ENCODE measurements at regions not wholly inside any gene's neighbourhood (a gene's known extent, or its start where the extent isn't known, plus 50 kb on each side); places are given as distances from the start of the nearest gene placed in this dataset.
"Not testable (repeated sequence)": the region's sequence is repeated elsewhere in the genome, so short reads cannot be mapped to it uniquely, and the experiment has no call there.

DNA sequence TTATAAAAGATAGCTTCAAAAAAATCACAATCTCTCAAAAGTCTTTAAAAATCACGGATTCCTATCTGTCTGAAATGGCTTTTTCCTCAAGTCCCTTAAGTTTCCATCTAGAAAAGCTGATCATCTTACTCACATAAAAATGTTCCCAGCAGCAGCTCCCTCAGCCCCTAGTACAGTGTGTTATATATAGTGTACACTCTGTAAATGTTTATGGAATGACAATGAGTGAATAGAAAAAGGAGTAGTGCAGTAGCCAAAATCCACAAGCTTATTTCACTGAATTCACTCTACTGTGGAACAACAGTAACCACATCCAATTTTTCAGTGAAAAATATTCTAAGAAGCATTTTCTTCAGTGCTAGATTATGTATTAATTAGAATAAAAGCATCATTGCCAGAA lies 609.4 kb downstream of the DTWD2 start:
- ATAC-seq, result no peak
- Mint-ChIP-seq H3K27ac (no peak overlapping the region), H3K4me3 (no peak overlapping the region)

DNA sequence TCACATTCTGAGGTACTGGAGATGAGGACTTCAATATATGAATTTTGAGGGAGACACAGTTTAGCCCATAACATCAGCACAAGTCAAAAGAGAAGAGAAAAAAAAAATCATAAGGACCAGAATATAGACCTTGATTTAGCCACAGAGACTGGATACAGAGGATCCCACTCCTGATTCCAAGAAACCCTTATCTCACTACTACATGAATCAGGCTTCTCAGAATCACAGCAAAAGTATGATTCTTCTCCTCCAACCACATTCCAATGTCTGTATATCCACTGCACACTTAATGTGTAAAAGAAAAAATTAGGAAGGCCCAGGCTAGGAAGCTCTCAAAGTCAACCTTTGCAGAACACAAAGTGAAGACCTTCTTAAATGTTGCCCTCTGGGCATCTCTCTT lies 610.9 kb downstream of the DTWD2 start:
- H3K4me1 Mint-ChIP-seq, result no peaks in the 10 kb centered on the region
- no peak overlapping the region for H3K4me3 Mint-ChIP-seq
- peaks cover 0 to 5% of the 10 kb centered on the region in 2 donors for H3K9me3 Mint-ChIP-seq
- no peaks in the 10 kb centered on the region for H3K27me3 Mint-ChIP-seq
- ATAC-seq (no peak), DNase-seq (no peak)
- no peak overlapping the region for H3K27ac Mint-ChIP-seq

More for the DNA sequence above, 609.4 kb downstream of the DTWD2 start:
- Mint-ChIP-seq H3K4me1 (no peaks in the 10 kb centered on the region), H3K9me3 (peaks cover 0 to 6% of the 10 kb centered on the region in 2 donors), H3K27me3 (no peaks in the 10 kb centered on the region)
- DNase-seq, result no peak

DNA sequence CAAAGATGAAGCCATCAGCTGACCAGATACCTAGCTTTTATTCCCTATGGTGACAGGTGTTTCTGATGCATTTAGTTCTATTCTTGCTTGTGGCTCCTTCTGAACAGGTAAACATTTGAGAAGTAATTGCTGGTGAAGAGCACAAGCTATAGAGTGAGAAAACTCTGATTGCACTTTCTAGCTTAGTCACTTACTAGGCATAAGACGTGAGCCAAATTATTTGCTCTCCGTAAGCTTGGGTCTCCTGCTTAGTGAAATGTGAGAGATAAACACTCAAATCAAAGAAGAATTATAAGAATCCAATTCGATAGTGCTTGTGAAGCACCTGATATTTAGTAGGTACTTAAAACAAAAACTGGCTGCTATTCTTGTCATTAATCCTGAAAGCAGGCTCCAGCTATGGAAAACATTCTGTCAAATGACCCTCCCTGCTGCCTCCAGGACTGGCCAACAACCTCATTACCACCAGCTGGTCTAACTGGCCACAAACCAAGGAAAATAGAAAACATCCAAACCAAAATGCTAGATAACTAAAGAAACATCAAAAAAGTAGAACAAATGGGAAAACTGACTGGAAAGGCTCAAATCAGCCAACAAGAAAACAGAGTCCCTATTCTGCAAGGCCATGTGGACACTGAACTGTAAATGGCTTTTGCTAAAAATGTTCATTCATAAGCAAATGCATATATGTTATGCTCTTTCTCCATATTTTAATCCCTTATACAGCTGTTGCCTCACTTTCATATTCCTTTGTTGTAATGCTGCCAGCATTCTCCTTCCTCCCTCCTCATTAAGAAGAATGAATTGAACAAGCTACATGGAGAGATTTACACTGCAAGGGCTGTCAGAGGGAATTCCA lies 616.1 kb downstream of the DTWD2 start:
- Mint-ChIP-seq H3K27me3 (no peaks in the 10 kb centered on the region), H3K9me3 (no peaks in the 10 kb centered on the region), H3K4me3 (no peak overlapping the region), H3K27ac (no peak overlapping the region), H3K4me1 (no peaks in the 10 kb centered on the region)
- ATAC-seq (no peak), DNase-seq (no peak)

DNA sequence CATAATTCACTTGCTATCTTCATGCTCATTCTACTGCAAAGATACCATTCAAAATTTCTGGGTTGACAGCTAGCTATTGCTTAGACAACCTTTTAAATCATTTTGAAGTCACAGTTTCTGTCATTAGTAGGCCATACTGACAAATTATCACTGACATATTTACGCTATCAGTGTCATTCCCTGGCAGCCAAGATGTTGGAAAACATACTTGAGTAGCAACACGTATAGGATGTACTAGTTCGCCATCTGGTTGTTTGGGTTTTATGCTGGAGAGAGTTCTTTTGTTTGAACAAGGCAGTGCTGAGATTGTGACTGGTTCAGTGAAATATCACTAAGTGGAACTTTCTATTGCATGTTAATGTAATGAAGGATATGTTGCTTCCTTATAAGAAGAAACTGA lies 621.9 kb downstream of the DTWD2 start:
- H3K27ac Mint-ChIP-seq, result no peak overlapping the region
- no peak for ATAC-seq

DNA sequence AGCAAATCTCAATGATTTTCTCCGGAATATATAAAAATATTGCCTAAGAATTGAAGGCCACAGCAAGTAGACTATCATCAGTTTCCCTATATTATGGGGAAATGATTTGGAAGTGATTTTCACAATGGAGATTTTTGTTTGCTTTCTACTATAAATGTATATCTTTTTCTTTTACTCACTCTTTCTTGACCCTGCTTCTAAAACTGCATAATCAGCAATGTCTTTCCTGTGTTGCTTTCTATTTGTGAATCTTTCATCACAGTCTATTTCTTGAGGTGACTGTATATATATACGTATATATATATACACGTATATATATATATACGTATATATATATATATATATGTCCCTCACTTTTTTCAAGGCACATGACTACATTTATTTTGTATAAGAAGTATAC lies 622.6 kb downstream of the DTWD2 start:
- H3K9me3 Mint-ChIP-seq, result peaks cover 4 to 7% of the 10 kb centered on the region in 2 donors
- no peak overlapping the region for H3K4me3 Mint-ChIP-seq
- H3K27me3 Mint-ChIP-seq, result no peaks in the 10 kb centered on the region
- H3K27ac Mint-ChIP-seq, result no peak overlapping the region
- DNase-seq (no peak), ATAC-seq (no peak)
- H3K4me1 Mint-ChIP-seq, result no peaks in the 10 kb centered on the region

More for the DNA sequence above, 621.9 kb downstream of the DTWD2 start:
- Mint-ChIP-seq H3K27me3 (no peaks in the 10 kb centered on the region), H3K4me1 (no peaks in the 10 kb centered on the region), H3K4me3 (no peak overlapping the region), H3K9me3 (peaks cover 4 to 7% of the 10 kb centered on the region in 2 donors)
- no peak for DNase-seq

DNA sequence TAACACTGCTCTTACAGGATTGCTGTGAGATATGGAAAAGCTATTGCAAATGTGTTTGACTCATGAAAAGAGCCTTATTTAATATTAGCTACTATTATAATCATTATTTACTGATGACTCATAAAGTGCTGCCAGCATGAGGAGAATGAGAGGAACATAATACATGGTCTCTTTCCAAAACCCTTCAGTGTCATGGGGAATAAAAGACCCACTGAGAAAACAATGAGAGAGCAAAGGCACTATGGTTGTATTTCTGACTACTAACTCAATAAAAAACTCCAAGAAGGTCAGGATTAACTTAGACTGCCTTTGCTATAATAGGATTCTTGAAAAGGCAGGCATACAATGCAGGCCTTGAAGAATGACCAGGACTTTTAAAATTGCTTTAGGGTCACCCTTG lies 633.5 kb downstream of the DTWD2 start:
- no peak for ATAC-seq
- no peak for DNase-seq
- H3K4me1 Mint-ChIP-seq, result no peaks in the 10 kb centered on the region
- H3K27ac Mint-ChIP-seq, result no peak overlapping the region
- peaks cover 3 to 15% of the 10 kb centered on the region in 2 donors for H3K9me3 Mint-ChIP-seq
- no peaks in the 10 kb centered on the region for H3K27me3 Mint-ChIP-seq
- no peak overlapping the region for H3K4me3 Mint-ChIP-seq

DNA sequence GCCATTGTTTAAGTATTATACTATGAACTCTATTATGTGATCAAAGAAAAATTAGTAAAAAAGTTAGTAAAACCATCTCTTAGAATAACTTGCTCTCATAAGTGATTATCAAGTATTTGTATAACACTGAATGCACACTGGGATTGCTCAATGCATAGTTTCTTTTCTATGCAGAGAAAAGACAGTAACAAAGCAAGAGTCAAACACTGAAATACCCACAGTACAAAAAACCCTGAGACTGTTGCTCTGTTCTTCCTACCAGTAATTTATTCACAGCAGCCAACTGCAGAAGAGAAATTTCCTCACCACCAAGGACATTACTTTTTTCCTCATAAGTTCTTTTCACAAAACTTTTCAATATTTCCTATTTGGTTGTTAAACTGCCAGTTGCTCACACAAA lies 634.4 kb downstream of the DTWD2 start:
- ATAC-seq, result no peak
- Mint-ChIP-seq H3K4me3 (no peak overlapping the region), H3K4me1 (no peaks in the 10 kb centered on the region), H3K27me3 (no peaks in the 10 kb centered on the region), H3K9me3 (peaks cover 3 to 15% of the 10 kb centered on the region in 2 donors), H3K27ac (no peak overlapping the region)
- no peak for DNase-seq

DNA sequence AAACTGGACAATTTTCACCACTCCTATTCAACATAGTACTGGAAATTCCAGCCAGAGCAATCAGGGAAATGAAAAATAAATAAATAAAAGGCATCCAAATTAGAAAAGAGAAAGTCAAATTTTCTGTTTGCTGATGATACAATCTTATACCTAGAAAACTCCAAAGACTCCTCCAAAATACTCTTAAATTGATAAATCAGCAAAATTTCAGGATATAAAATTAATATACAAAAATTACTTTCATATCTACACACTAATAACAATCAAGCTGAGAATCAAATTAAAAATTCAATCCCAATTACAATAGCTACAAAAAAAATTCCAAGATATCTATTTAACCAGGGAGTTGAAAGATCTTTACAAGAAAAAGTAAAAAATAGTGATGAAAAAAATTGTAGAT lies 651.9 kb downstream of the DTWD2 start:
- Mint-ChIP-seq H3K4me1 (no peaks in the 10 kb centered on the region), H3K4me3 (no peak overlapping the region), H3K9me3 (peaks cover 0 to 9% of the 10 kb centered on the region in 2 donors), H3K27ac (no peak overlapping the region), H3K27me3 (no peaks in the 10 kb centered on the region)
- no peak for ATAC-seq
- DNase-seq, result no peak

DNA sequence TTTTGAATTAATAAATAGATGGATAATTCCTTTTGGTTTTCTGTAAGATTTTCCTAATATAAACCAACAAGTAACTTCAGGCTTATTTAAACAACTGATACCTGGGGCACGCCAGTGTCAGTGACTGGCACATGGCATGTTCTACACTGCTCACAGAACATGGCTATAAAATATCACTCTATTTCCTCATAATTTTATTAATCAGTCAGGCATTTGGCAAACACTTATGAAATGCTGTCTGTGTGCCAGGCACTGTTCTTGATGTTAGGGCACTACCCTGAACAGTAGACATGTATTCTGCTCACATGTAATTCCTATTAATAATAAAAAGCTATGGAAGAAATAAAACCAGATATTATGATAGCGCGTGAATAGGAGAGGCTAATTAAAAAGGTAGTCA lies 661.0 kb downstream of the DTWD2 start:
- ATAC-seq, result no peak

DNA sequence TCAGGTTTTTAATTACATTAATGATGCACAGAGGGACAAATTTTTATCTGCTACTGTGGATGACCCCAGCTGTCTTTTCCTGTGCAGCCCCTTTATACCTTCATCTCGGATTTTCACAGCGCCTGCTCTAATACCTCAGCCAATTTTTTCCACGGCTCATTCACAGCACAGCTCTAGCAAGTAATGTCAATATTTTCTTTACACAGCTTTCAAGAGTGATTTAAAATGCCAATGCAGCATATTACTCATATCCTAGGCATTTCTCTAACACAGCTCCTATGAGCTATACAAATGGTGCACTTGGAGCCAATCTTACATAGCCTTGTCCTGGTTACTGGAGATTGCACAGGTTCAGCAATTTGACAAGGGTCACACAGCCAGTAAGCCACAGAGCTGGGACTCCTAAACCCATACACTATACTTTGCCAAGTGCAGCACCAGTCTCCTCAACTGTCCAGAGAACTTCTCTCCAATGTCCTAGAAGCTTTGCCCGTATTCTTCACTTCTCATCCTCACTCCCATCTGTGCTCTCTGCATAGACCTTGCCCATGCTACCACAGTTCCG lies 661.8 kb downstream of the DTWD2 start:
- ATAC-seq (no peak), DNase-seq (no peak)
- Mint-ChIP-seq H3K27me3 (no peaks in the 10 kb centered on the region), H3K27ac (no peak overlapping the region), H3K9me3 (peaks cover 10% of the 10 kb centered on the region in 2 donors), H3K4me3 (no peak overlapping the region), H3K4me1 (no peaks in the 10 kb centered on the region)

More for the DNA sequence above, 661.0 kb downstream of the DTWD2 start:
- H3K4me1 Mint-ChIP-seq, result no peaks in the 10 kb centered on the region
- DNase-seq, result no peak
- peaks cover 10% of the 10 kb centered on the region in 2 donors for H3K9me3 Mint-ChIP-seq
- no peak overlapping the region for H3K4me3 Mint-ChIP-seq
- no peak overlapping the region for H3K27ac Mint-ChIP-seq
- H3K27me3 Mint-ChIP-seq, result no peaks in the 10 kb centered on the region

DNA sequence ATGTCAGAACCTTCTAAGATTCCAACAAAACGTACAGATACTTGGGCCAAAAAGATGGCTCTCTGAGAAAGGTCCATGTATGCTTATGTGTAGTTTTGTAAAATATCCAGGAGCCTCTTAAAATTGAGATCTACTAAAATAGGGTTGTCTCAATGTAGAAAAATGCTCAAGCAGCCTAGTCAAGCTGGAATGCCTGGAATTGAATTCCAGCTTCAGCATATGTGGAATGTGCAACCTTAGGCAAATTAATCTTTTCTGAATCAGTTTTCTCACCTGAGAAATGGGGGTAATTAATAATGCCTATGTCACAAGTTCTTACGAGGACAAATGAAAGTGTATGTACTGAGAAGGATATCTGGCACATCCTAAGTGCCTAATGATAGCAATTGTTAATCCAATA lies 662.4 kb downstream of the DTWD2 start:
- Mint-ChIP-seq H3K4me3 (no peak overlapping the region), H3K9me3 (peaks cover 10% of the 10 kb centered on the region in 2 donors), H3K4me1 (no peaks in the 10 kb centered on the region), H3K27ac (no peak overlapping the region), H3K27me3 (no peaks in the 10 kb centered on the region)
- ATAC-seq, result no peak
- DNase-seq, result no peak

DNA sequence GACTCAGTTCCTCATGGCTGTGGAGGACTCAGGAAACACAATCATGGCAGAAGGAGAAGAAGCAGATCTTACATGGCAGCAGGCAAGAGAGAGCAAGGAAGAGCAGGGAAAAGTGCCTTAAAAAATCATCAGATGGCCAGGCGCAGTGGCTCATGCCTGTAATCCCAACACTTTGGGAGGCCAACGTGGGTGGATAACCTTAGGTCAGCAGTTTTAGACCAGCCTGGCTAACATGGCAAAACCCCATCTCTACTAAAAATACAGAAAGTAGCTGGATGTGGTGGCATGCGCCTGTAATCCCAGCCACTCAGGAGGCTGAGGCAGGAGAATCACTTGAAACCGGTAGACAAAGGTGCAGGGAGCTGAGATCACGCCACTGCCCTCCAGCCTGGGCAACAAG lies 664.6 kb downstream of the DTWD2 start:
- not testable (repeated sequence) for H3K4me1 Mint-ChIP-seq, DNase-seq, H3K27me3 Mint-ChIP-seq, ATAC-seq, H3K27ac Mint-ChIP-seq, H3K4me3 Mint-ChIP-seq
- peaks cover 10% of the 10 kb centered on the region in 2 donors for H3K9me3 Mint-ChIP-seq

DNA sequence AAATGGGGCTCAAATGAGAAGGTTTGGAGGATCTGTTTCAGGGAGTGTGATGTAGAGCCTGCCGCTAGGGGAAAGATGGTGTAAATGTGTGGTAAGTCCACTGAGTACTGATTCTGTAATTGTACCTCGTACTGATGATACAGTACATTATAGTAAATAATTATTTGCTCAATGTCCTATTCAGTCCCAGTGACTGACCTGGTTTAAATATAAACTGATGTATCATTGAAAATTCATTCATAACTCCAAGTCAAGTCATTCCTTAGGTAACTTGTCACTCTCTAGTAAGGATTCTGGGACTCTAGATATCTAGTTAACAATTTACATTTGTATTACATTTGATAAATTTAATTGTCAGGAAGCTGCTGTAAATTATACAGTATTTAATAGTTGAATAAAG lies 667.3 kb downstream of the DTWD2 start:
- ATAC-seq, result no peak
- DNase-seq, result no peak
- Mint-ChIP-seq H3K4me1 (no peaks in the 10 kb centered on the region), H3K9me3 (peaks cover 10% of the 10 kb centered on the region in 2 donors), H3K27ac (no peak overlapping the region), H3K27me3 (no peaks in the 10 kb centered on the region), H3K4me3 (no peak overlapping the region)

DNA sequence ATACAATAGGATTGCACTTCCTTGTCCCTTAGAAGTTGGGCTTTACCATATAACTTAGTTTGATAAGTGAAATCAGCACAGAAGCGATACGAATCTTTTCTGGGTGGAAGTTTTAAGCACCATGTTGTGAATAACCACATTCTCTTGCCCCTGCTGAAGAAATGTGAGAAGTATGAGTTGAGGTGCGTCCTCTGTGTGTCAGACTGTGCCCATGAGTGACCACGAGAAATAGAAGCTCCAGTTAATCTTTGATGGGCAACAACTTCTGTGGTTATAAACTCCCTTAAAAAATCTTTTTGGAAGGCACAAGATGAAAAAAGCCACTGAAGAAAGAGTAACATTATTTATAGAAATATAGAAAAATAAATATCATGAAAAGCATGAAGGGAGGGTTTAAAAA lies 668.2 kb downstream of the DTWD2 start:
- Mint-ChIP-seq H3K27me3 (no peaks in the 10 kb centered on the region), H3K9me3 (peaks cover 10% of the 10 kb centered on the region in 2 donors), H3K4me3 (no peak overlapping the region), H3K4me1 (no peaks in the 10 kb centered on the region), H3K27ac (no peak overlapping the region)
- DNase-seq (no peak), ATAC-seq (no peak)

DNA sequence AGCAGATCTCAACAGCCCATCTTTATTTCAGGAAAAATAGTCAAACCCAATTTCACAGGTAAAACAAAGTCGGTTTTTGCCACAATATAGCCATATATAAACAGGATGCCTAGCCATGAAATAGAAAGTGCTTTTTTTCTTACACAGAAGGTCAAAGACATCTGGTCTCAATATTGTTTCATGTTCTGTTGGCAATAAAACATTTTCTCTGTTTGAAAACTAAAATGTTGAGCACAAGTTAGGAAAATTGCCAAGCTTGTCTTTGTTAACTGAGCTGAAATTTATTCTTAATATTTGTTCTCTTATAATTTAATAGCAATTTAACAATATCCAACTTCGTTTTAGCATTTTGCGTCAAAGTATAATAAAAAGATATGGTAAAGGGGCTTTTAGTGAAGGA lies 673.4 kb downstream of the DTWD2 start:
- ATAC-seq (no peak), DNase-seq (no peak)
- no peak overlapping the region for H3K4me3 Mint-ChIP-seq
- no peaks in the 10 kb centered on the region for H3K9me3 Mint-ChIP-seq
- H3K27ac Mint-ChIP-seq, result no peak overlapping the region
- H3K27me3 Mint-ChIP-seq, result no peaks in the 10 kb centered on the region
- H3K4me1 Mint-ChIP-seq, result no peaks in the 10 kb centered on the region

DNA sequence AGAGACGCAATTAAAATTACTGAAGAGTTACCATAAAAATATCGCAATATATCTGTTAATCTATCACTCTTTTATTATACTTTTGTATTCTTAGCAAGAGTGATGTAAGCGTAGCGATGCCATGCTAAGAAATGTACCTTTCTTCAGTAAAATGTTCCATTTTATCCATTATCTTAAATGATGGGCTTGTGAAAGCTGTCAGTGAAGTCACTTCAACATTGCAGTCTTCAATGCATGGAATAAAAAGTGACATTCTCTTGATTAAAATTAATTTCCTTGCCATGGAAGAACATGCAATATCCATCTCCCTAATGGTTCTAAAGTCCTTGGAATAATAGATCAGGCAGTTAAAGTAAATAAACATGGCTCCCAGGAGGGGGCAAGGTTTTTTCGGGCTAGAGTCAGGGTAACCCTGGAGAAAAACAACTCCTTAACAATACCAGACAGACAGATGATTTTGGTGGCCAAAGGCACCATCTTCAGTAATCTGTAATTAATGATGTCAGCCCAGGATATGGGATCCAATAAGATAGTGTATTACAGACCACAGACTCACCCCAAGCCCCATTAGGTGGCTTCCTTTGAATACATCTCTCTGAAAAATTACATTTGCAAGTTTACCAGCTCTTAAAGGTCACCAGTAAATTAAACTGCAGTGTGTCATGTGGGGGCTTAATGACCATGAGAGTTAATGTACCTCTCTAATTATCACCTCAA lies 677.1 kb downstream of the DTWD2 start:
- H3K27me3 Mint-ChIP-seq, result no peaks in the 10 kb centered on the region
- ATAC-seq (no peak), DNase-seq (no peak)
- H3K27ac Mint-ChIP-seq, result no peak overlapping the region
- no peak overlapping the region for H3K4me3 Mint-ChIP-seq
- H3K4me1 Mint-ChIP-seq, result no peaks in the 10 kb centered on the region
- peaks cover under 1 to 14% of the 10 kb centered on the region in 2 donors for H3K9me3 Mint-ChIP-seq

All from stimulated activated naive CD8-positive, alpha-beta T cell treated with anti-CD3 and anti-CD28 coated beads, Interleukin-15, amount 100 ng/mL, for 72 hours (primary cell).